Activated T-cell treated with anti-CD3 and anti-CD28 coated beads, Interleukin-2, amount 50 U/mL, for 72 hours (primary cell): ENCODE measurements at regions not wholly inside any gene's neighbourhood (a gene's known extent, or its start where the extent isn't known, plus 50 kb on each side); places are given as distances from the start of the nearest gene placed in this dataset.
"Not testable (repeated sequence)": the region's sequence is repeated elsewhere in the genome, so short reads cannot be mapped to it uniquely, and the experiment has no call there.

Experiments
- ATAC-seq, 2 donors: fragments of 150-1000 bp; cut with Tn5 transposase; replicated peaks in 1 of 2; 2 replicates each; pipeline ENCODE4 v1.10.0; 2021; ENCODE audit warnings: moderate library complexity in 2 of 2, mild to moderate bottlenecking in 1 of 2
- DNase-seq, 2 donors: peaks; one replicate each; pipeline ENCODE4 v3.0.0; 2021 to 2022; ENCODE audit warnings: mixed read lengths in 1 of 2
- H3K27ac Mint-ChIP-seq: one replicate; pipeline ENCODE4 v1.8.0; 2022; ENCODE audit warnings: mild to moderate bottlenecking, moderate library complexity, mixed read lengths
- H3K27me3 Mint-ChIP-seq: one replicate; pipeline ENCODE4 v1.8.0; 2022; ENCODE audit warnings: low read depth, mixed read lengths
- H3K36me3 Mint-ChIP-seq, 2 donors: one replicate each; pipeline ENCODE4 v1.8.0; 2022; ENCODE audit warnings: mixed read lengths in 2 of 2, mild to moderate bottlenecking in 1 of 2; ENCODE audit not compliant: insufficient read depth in 2 of 2
- H3K4me1 Mint-ChIP-seq: one replicate; pipeline ENCODE4 v1.8.0; 2022; ENCODE audit warnings: low read depth, mixed read lengths
- H3K4me3 Mint-ChIP-seq, 2 donors: one replicate each; pipeline ENCODE4 v1.8.0; 2022; ENCODE audit warnings: mild to moderate bottlenecking in 2 of 2, mixed read lengths in 2 of 2, moderate library complexity in 2 of 2
- H3K9me3 Mint-ChIP-seq, 2 donors: one replicate each; pipeline ENCODE4 v1.8.0; 2022; ENCODE audit warnings: mixed read lengths in 2 of 2

DNA sequence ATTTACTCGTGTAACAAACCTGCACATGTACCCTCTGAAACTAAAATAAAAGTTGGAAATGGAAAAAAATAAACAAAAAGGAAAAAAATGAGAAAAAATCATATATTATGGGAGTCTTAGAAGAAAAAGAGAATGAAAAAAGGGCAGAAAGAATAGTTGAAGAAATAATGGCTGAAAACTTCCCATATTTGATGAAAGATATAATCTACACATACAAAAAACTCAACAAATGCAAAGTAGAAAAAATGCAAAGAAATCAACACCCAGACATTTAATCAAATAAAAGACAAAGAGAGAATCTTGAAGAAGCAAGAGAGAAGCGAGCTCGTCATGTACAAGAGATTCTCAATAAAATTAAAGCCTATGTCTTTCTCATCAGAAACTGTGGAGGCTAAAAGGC lies 73.8 kb downstream of the SLC25A46 start:
- Mint-ChIP-seq H3K27ac (no peak overlapping the region), H3K27me3 (no peaks in the 10 kb centered on the region), H3K9me3 (no peaks in the 10 kb centered on the region), H3K4me1 (no peaks in the 10 kb centered on the region), H3K36me3 (no peaks in the 10 kb centered on the region), H3K4me3 (no peak overlapping the region)
- DNase-seq: no peak
- no peak for ATAC-seq

- Mint-ChIP-seq H3K9me3 (no peaks in the 10 kb centered on the region), H3K27me3 (no peaks in the 10 kb centered on the region), H3K4me3 (no peak overlapping the region), H3K4me1 (no peaks in the 10 kb centered on the region), H3K36me3 (no peaks in the 10 kb centered on the region), H3K27ac (no peak overlapping the region)
- no peak for DNase-seq
- ATAC-seq: no peak
Measured at GRCh38 chr5:110815916-110816605, 77.3 kb downstream of the SLC25A46 start.

- Mint-ChIP-seq H3K27me3 (no peaks in the 10 kb centered on the region), H3K27ac (no peak overlapping the region), H3K4me1 (no peaks in the 10 kb centered on the region), H3K36me3 (no peaks in the 10 kb centered on the region), H3K9me3 (no peaks in the 10 kb centered on the region), H3K4me3 (no peak overlapping the region)
- ATAC-seq (no peak), DNase-seq (no peak)
Measured at GRCh38 chr5:110817459-110817858, 78.7 kb downstream of the SLC25A46 start.

- Mint-ChIP-seq H3K36me3 (peaks cover 5 to 10% of the 10 kb centered on the region in 2 donors), H3K27me3 (no peaks in the 10 kb centered on the region), H3K4me3 (no peak overlapping the region), H3K27ac (no peak overlapping the region), H3K4me1 (no peaks in the 10 kb centered on the region), H3K9me3 (peaks cover 7 to 9% of the 10 kb centered on the region in 2 donors)
- ATAC-seq: no peak
- DNase-seq: no peak
Measured at GRCh38 chr5:110823571-110823970, 84.8 kb downstream of the SLC25A46 start.

DNA sequence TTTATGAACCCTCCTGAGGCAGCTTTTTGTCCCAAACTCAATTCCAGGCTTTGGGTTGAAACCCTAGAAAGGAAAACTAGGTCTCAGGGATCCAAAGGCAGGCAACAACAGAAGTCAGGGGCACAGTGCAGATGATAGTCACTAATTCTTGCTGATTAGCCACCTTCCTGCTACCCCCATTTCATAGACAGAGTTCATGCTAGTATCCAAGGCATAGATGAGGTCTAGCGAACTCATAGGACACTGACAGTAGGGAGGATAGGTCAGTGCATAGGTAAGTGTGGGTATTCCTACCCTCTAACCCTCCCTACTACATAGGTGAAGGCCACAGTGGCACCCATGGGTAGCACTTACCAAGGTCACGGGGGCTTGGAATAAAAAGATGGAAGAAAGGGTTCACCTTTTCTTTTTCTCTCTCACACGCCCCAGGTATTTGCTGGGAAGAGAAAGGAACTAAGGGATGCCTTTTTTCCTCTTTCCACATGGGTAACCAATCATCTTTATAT lies 86.2 kb downstream of the SLC25A46 start:
- no peak overlapping the region for H3K4me3 Mint-ChIP-seq
- no peaks in the 10 kb centered on the region for H3K27me3 Mint-ChIP-seq
- H3K9me3 Mint-ChIP-seq: peaks cover 8 to 9% of the 10 kb centered on the region in 2 donors
- peaks cover 5 to 12% of the 10 kb centered on the region in 2 donors for H3K36me3 Mint-ChIP-seq
- DNase-seq: no peak
- H3K27ac Mint-ChIP-seq: no peak overlapping the region
- ATAC-seq: no peak
- H3K4me1 Mint-ChIP-seq: no peaks in the 10 kb centered on the region

- Mint-ChIP-seq H3K9me3 (peaks cover 2% of the 10 kb centered on the region in 2 donors), H3K27ac (no peak overlapping the region), H3K4me3 (no peak overlapping the region), H3K36me3 (peaks cover 2 to 3% of the 10 kb centered on the region in 2 donors), H3K27me3 (no peaks in the 10 kb centered on the region), H3K4me1 (no peaks in the 10 kb centered on the region)
- ATAC-seq: no peak
- no peak for DNase-seq
Measured at GRCh38 chr5:110832683-110833082, 93.9 kb downstream of the SLC25A46 start.

DNA sequence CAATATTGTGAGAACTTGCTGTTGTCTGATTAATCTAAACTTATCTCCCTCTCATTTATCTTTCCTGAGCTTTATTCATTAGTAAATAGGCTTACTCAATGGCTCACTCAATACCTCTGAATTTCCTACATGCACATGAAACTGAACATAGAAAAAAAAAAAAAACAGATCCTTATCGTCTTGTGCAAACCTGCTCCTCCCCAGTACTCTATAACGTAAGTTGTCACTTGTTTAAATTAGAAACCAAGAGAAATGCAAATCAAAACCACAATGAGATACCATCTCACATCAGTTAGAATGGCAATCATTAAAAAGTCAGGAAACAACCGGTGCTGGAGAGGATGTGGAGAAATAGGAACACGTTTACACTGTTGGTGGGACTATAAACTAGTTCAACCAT lies 96.1 kb downstream of the SLC25A46 start:
- not testable (repeated sequence) for H3K27ac Mint-ChIP-seq, H3K27me3 Mint-ChIP-seq, H3K36me3 Mint-ChIP-seq, H3K9me3 Mint-ChIP-seq, ATAC-seq, H3K4me1 Mint-ChIP-seq, DNase-seq, H3K4me3 Mint-ChIP-seq

GRCh38 chr5:110836851-110837250 lies 98.0 kb downstream of the SLC25A46 start:
- no peak overlapping the region for H3K27ac Mint-ChIP-seq
- peaks cover 0 to 1% of the 10 kb centered on the region in 2 donors for H3K9me3 Mint-ChIP-seq
- H3K36me3 Mint-ChIP-seq: no peaks in the 10 kb centered on the region
- no peaks in the 10 kb centered on the region for H3K4me1 Mint-ChIP-seq
- H3K4me3 Mint-ChIP-seq: no peak overlapping the region
- H3K27me3 Mint-ChIP-seq: no peaks in the 10 kb centered on the region
- DNase-seq (no peak), ATAC-seq (no peak)

DNA sequence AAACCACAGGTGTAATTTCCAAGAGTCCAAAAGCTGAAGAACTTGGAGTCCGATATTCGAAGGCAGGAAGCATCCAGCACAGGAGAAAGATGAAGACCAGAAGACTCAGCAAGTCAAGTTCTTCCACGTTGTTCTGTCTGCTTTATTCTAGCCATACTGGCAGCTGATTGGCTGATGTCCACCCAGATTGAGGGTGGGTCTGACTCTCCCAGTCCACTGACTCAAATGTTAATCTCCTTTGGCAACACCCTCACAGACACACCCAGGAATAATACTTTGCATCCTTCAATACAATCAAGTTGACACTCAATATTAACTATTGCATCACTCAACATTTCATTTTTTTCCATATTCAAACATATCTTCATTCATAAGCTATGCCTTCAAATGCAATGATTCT lies 99.5 kb downstream of the SLC25A46 start:
- DNase-seq, H3K9me3 Mint-ChIP-seq, H3K27ac Mint-ChIP-seq, H3K27me3 Mint-ChIP-seq, H3K4me1 Mint-ChIP-seq, H3K36me3 Mint-ChIP-seq, ATAC-seq, H3K4me3 Mint-ChIP-seq: not testable (repeated sequence)

DNA sequence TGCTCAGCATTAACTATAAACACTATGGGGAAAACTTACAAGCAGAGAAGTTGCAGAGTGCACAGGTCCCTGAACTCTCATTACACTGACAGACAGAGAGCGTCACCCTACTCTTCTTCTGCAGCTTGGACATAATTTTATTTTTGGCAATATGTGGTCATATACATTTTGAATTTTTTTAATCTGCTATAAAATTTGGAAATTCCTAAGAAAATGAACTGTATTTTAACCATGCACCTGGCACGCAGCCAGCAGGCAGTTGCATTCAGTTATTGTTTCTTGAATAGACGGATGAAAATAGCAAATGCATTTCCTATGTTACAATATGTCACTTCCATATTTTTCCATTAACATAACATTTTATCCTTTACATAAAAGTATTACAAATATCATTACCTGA lies 100.2 kb downstream of the SLC25A46 start:
- DNase-seq (no peak), ATAC-seq (no peak)
- Mint-ChIP-seq H3K27ac (no peak overlapping the region), H3K27me3 (no peaks in the 10 kb centered on the region), H3K4me1 (no peaks in the 10 kb centered on the region), H3K9me3 (peaks cover 0 to 1% of the 10 kb centered on the region in 2 donors), H3K36me3 (no peaks in the 10 kb centered on the region), H3K4me3 (no peak overlapping the region)

DNA sequence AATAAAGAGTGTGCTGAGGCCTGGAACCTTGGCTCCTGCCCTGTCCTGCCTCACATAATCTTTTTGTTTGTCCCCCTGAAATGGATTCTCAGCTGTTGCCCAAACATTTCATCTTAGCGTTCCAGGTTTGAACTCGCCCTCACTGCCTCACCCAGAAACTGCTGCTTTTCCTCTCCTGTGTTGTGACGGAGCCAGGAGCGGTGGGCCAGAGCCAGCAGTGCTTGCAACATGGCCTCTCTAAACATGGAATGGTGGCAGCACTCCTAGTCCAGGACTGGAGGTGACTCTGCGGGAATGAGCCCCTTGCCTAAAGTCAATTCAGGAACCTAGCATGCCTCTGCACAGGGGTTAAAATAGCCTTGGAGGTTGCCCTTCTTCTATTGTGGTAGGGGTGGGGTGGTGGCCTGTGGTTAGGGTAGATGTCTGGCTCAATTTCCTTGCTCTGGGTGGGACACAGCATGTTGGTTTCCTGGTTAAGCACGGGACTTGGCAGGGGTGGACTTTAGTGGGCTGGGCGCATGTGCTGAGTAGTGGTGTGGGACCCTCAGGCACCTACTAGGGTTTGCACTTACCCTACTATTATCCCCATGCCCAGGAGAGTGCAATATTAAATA lies 101.6 kb downstream of the SLC25A46 start:
- no peak overlapping the region for H3K27ac Mint-ChIP-seq
- DNase-seq: no peak
- no peaks in the 10 kb centered on the region for H3K4me1 Mint-ChIP-seq
- no peaks in the 10 kb centered on the region for H3K27me3 Mint-ChIP-seq
- no peaks in the 10 kb centered on the region for H3K36me3 Mint-ChIP-seq
- H3K4me3 Mint-ChIP-seq: no peak overlapping the region
- H3K9me3 Mint-ChIP-seq: peaks cover 0 to 1% of the 10 kb centered on the region in 2 donors
- no peak for ATAC-seq

DNA sequence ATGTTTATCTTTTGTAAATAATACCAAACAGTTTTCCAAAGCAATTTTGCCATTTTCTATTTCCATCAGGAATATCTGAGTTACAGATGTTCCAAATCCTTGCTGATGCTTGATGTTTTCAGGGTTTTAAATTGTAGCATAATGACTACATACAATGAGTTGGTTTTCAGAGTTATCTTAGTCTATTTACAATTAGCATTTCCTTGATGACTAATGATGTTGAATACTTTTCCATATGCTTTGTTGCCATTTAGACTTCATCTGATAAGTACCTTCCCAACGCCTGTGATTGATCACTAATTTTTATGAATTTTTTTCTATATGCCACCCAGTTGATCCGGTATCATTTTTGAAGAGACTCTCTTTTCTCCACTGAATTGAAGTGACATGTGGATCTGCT lies 102.3 kb downstream of the SLC25A46 start:
- no peak overlapping the region for H3K4me3 Mint-ChIP-seq
- H3K9me3 Mint-ChIP-seq: no peaks in the 10 kb centered on the region
- DNase-seq: no peak
- ATAC-seq: no peak
- H3K27ac Mint-ChIP-seq: no peak overlapping the region
- no peaks in the 10 kb centered on the region for H3K36me3 Mint-ChIP-seq
- H3K4me1 Mint-ChIP-seq: no peaks in the 10 kb centered on the region
- no peaks in the 10 kb centered on the region for H3K27me3 Mint-ChIP-seq

DNA sequence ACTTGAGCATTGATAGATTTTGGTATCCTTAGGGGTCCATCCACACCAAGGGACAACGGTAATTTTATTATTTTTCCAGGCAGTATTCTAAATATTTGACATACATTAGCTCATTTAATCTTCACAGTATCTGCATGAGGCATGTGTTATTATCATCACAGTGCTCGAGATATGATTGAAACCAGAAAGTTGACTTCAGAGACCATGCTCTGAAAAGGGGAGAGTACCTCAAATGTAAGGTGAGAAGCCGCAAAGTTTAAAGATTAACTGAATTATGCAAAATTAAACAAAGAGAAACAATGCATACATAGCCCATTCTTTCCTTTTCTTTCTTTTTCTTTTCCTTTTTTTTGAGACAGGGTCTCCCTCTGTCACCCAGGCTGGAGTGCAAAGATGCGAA lies 104.1 kb downstream of the SLC25A46 start:
- Mint-ChIP-seq H3K9me3 (no peaks in the 10 kb centered on the region), H3K36me3 (no peaks in the 10 kb centered on the region), H3K27me3 (no peaks in the 10 kb centered on the region), H3K4me1 (no peaks in the 10 kb centered on the region), H3K4me3 (no peak overlapping the region), H3K27ac (no peak overlapping the region)
- ATAC-seq (no peak), DNase-seq (no peak)

GRCh38 chr5:110844251-110844650 lies 105.4 kb downstream of the SLC25A46 start:
- Mint-ChIP-seq H3K27ac (no peak overlapping the region), H3K27me3 (no peaks in the 10 kb centered on the region), H3K9me3 (peaks cover 0 to 3% of the 10 kb centered on the region in 2 donors), H3K36me3 (no peaks in the 10 kb centered on the region), H3K4me3 (no peak overlapping the region), H3K4me1 (no peaks in the 10 kb centered on the region)
- ATAC-seq (no peak), DNase-seq (no peak)
